Brain microvascular endothelial cell (primary cell): ENCODE measurements at regions not wholly inside any gene's neighbourhood (a gene's known extent, or its start where the extent isn't known, plus 50 kb on each side); places are given as distances from the start of the nearest gene placed in this dataset.

Source experiments
- DNase-seq: peaks from one replicate; pipeline ENCODE4 v3.0.0-alpha.2; 2020
- H3K27ac ChIP-seq: fragments of 250-450 bp; sonication (Bioruptor Pico); 2 replicates; pipeline ENCODE4 v1.5.1; 2020; ENCODE audit warnings: mild to moderate bottlenecking, moderate library complexity
- H3K27me3 ChIP-seq: fragments of 250-450 bp; sonication (Bioruptor Pico); replicated peaks from 2 replicates; pipeline ENCODE4 v1.5.1; 2020; ENCODE audit warnings: mild to moderate bottlenecking
- H3K36me3 ChIP-seq: fragments of 250-450 bp; sonication (Bioruptor Pico); replicated peaks from 2 replicates; pipeline ENCODE4 v1.5.1; 2020; ENCODE audit warnings: mild to moderate bottlenecking
- H3K4me3 ChIP-seq: 2 replicates; pipeline ENCODE4 v1.5.1; 2011; ENCODE audit warnings: low read depth, mild to moderate bottlenecking, control low read depth, low read length, moderate library complexity
- CTCF ChIP-seq: IDR thresholded peaks from 2 replicates; pipeline ENCODE4 v1.5.1; 2011; ENCODE audit warnings: low read depth, mild to moderate bottlenecking, moderate library complexity, low read length, control low read depth, inconsistent platforms; ENCODE audit errors: missing control alignments
- in situ Hi-C: cut with HindIII; loops from 2 replicates; pipeline ENCODE4 v1.10.0; 2017; ENCODE audit warnings: low sequenced_read_pairs, low pct_ligation_motif_present

- no peak for TF ChIP-seq CTCF
- no peak overlapping the region for H3K4me3 ChIP-seq
- no peak for DNase-seq
- H3K27me3 ChIP-seq: no peaks in the 10 kb centered on the region
- H3K27ac ChIP-seq: no peak overlapping the region
- H3K36me3 ChIP-seq: no peaks in the 10 kb centered on the region
- in situ Hi-C loops: no loop called here
Observed at GRCh38 chr3:112740835-112741234, 99.9 kb upstream of the CCDC80 start.

- H3K27ac ChIP-seq: no peak overlapping the region
- in situ Hi-C loops: no loop called here
- DNase-seq: peak; percentile 41
- no peaks in the 10 kb centered on the region for H3K36me3 ChIP-seq
- peak; percentile 32 for TF ChIP-seq CTCF
- H3K4me3 ChIP-seq: no peak overlapping the region
- no peaks in the 10 kb centered on the region for H3K27me3 ChIP-seq
Observed at GRCh38 chr3:112739252-112739965, 98.5 kb upstream of the CCDC80 start.

GRCh38 chr3:112738366-112738765 lies 97.4 kb upstream of the CCDC80 start:
- Histone ChIP-seq H3K4me3 (no peak overlapping the region), H3K27ac (no peak overlapping the region), H3K27me3 (no peaks in the 10 kb centered on the region), H3K36me3 (no peaks in the 10 kb centered on the region)
- in situ Hi-C loops: no loop called here
- no peak for DNase-seq
- TF ChIP-seq CTCF: no peak

DNA sequence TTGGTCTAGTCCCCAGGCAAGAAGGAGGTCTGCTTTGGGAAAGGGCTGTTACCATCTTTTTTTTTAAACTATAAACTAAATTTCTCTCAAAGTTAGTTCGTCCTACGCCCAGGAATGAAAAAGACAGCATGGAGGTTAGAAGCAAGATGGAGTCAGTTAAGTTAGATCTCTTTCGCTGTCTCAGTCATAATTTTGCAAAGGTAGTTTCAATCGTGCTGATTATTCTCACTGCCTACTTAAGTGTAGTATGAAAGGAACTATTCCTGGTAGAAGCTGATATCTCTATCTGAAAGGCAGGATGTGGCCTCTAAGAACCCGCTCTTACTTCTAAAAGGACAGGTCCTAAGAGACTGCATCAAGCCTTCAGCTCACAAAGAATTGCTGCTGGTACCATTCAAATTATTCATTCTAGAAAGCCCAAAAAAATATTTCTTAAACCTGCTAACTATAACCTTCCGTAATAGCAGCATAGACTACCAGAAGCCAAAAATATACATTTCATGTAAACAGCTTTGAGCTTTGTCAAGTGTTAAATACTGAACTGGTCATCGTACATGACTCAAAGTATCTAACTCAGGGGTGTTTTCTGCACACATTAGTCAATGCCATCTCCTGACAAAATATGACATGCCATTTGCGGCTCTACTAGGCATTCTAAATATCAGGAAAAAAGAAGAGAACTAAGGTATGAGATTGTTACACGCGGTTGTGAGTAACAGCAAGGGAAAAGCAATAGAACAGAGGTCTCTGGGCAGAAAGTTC lies 96.0 kb upstream of the CCDC80 start:
- Histone ChIP-seq H3K27me3 (no peaks in the 10 kb centered on the region), H3K27ac (no peak overlapping the region), H3K4me3 (no peak overlapping the region), H3K36me3 (no peaks in the 10 kb centered on the region)
- no peak for TF ChIP-seq CTCF
- DNase-seq: no peak
- in situ Hi-C loops: no loop called here

- in situ Hi-C loops: no loop called here
- H3K27ac ChIP-seq: no peak overlapping the region
- no peak for TF ChIP-seq CTCF
- DNase-seq: no peak
- H3K36me3 ChIP-seq: no peaks in the 10 kb centered on the region
- no peak overlapping the region for H3K4me3 ChIP-seq
- no peaks in the 10 kb centered on the region for H3K27me3 ChIP-seq
Observed at GRCh38 chr3:112736386-112736785, 95.4 kb upstream of the CCDC80 start.
